ENCODE measurements at regions not wholly inside any gene's neighbourhood (a gene's known extent, or its start where the extent isn't known, plus 50 kb on each side); places are given as distances from the start of the nearest gene placed in this dataset.

GRCh38 chr7:114761973-114762372 is 159.9 kb upstream of the MDFIC start:
- no peak for TF ChIP-seq POLR2A (IDR thresholded peaks at IDR 0.05)
- TF ChIP-seq, protein P1, sequence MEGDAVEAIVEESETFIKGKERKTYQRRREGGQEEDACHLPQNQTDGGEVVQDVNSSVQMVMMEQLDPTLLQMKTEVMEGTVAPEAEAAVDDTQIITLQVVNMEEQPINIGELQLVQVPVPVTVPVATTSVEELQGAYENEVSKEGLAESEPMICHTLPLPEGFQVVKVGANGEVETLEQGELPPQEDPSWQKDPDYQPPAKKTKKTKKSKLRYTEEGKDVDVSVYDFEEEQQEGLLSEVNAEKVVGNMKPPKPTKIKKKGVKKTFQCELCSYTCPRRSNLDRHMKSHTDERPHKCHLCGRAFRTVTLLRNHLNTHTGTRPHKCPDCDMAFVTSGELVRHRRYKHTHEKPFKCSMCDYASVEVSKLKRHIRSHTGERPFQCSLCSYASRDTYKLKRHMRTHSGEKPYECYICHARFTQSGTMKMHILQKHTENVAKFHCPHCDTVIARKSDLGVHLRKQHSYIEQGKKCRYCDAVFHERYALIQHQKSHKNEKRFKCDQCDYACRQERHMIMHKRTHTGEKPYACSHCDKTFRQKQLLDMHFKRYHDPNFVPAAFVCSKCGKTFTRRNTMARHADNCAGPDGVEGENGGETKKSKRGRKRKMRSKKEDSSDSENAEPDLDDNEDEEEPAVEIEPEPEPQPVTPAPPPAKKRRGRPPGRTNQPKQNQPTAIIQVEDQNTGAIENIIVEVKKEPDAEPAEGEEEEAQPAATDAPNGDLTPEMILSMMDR (IDR thresholded peaks at IDR 0.05) = no peak

Data from lower leg skin (tissue), 3 donors.